Suprapubic skin (tissue), 4 donors: ENCODE measurements at regions not wholly inside any gene's neighbourhood (a gene's known extent, or its start where the extent isn't known, plus 50 kb on each side); places are given as distances from the start of the nearest gene placed in this dataset.
"Not testable (repeated sequence)": the region's sequence is repeated elsewhere in the genome, so short reads cannot be mapped to it uniquely, and the experiment has no call there.

Experiments
- DNase-seq, 2 donors: peaks; one replicate each; pipeline ENCODE4 v3.0.0-alpha.2; 2019; ENCODE audit warnings: low spot score in 2 of 2
- H3K27ac ChIP-seq: fragments of 200-600 bp; sonication (generic); one replicate; pipeline ENCODE4 v1.5.1; 2019
- H3K27me3 ChIP-seq: fragments of 200-600 bp; sonication (generic); one replicate; pipeline ENCODE4 v1.5.1; 2019
- H3K36me3 ChIP-seq: fragments of 200-600 bp; sonication (generic); one replicate; pipeline ENCODE4 v1.5.1; 2019
- H3K4me1 ChIP-seq: fragments of 200-600 bp; sonication (generic); one replicate; pipeline ENCODE4 v1.5.1; 2019
- H3K4me3 ChIP-seq: fragments of 200-600 bp; sonication (generic); one replicate; pipeline ENCODE4 v1.5.1; 2019; ENCODE audit warnings: mild to moderate bottlenecking
- H3K9me3 ChIP-seq: fragments of 200-600 bp; sonication (generic); one replicate; pipeline ENCODE4 v1.5.1; 2019
- EP300 ChIP-seq: sonication (generic); formaldehyde crosslinking; IDR thresholded peaks from one replicate; pipeline ENCODE4 v1.6.1; 2017; ENCODE audit warnings: antibody characterized with exemption
- POLR2A ChIP-seq, 2 donors: fragments of 450-650 bp; IDR thresholded peaks; one replicate each; pipeline ENCODE4 v1.6.1; 2017; ENCODE audit warnings: antibody characterized with exemption in 2 of 2, mild to moderate bottlenecking in 2 of 2, moderate library complexity in 2 of 2
- POLR2AphosphoS5 ChIP-seq, 3 donors: sonication (generic); formaldehyde crosslinking; IDR thresholded peaks; one replicate each; pipeline ENCODE4 v1.6.1; 2017; ENCODE audit warnings: antibody characterized with exemption in 3 of 3
- WGBS: methylation state at CpG from one replicate; pipeline ENCODE4 v1.1.5; 2018; 5-methylcytosine and 5-hydroxymethylcytosine counted together
- TF ChIP-seq, protein P1 (sequence below), 2 donors: fragments of 200-600 bp in 1 of 2; fragments of 450-650 bp in 1 of 2; sonication (generic) in 1 of 2; IDR thresholded peaks; one replicate each; pipeline ENCODE4 v1.5.1; 2016 to 2019; ENCODE audit warnings: antibody characterized with exemption in 2 of 2, mild to moderate bottlenecking in 1 of 2, moderate library complexity in 1 of 2

DNA sequence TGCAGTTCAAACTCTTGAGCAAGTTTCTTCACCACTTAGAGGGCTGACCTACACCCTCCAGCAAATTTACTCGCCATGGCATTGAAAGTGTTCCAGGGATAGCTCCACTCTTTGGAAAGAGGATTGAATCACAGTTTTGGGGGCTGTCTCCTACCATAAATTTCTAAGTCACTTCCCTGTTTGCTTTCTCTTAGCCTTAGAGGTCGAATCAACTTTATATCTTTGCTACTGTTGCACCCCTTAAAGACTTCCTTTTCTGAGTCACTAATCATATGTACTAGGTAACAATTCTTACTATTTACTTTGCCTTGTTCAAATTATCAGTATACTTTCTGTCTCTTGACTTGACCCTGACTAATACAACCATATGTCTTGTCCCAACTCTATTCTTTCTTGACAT is 1151.8 kb upstream of the ALCAM start:
- Histone ChIP-seq H3K27ac (no peak overlapping the region), H3K4me1 (no peaks in the 10 kb centered on the region), H3K36me3 (no peaks in the 10 kb centered on the region), H3K4me3 (no peak overlapping the region), H3K9me3 (no peaks in the 10 kb centered on the region), H3K27me3 (no peaks in the 10 kb centered on the region)
- no peak for TF ChIP-seq POLR2A (IDR thresholded peaks at IDR 0.05)
- TF ChIP-seq, protein P1, sequence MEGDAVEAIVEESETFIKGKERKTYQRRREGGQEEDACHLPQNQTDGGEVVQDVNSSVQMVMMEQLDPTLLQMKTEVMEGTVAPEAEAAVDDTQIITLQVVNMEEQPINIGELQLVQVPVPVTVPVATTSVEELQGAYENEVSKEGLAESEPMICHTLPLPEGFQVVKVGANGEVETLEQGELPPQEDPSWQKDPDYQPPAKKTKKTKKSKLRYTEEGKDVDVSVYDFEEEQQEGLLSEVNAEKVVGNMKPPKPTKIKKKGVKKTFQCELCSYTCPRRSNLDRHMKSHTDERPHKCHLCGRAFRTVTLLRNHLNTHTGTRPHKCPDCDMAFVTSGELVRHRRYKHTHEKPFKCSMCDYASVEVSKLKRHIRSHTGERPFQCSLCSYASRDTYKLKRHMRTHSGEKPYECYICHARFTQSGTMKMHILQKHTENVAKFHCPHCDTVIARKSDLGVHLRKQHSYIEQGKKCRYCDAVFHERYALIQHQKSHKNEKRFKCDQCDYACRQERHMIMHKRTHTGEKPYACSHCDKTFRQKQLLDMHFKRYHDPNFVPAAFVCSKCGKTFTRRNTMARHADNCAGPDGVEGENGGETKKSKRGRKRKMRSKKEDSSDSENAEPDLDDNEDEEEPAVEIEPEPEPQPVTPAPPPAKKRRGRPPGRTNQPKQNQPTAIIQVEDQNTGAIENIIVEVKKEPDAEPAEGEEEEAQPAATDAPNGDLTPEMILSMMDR (IDR thresholded peaks at IDR 0.05): no peak
- no peak for DNase-seq
- WGBS: 50% methylated on average over 2 of the region's 2 CpGs

DNA sequence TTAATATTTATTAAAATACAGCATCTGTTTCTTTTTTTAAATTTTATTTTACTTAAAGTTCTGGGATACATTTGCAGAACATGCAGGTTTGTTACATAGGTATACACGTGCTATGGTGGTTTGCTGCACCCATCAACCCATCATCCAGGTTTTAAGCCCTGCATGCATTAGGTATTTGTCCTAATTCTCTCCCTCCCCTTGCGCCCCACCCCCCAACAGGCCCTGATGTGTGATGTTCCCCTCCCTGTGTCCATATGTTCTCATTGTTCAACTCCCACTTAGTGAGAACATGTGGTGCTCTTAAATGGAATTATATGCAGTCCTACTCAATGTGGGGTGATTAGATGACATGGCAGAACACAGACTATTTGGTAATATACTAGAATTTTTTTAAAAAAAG is 1147.7 kb upstream of the ALCAM start:
- not testable (repeated sequence) for H3K4me3 ChIP-seq, H3K4me1 ChIP-seq, H3K9me3 ChIP-seq, H3K27me3 ChIP-seq, H3K36me3 ChIP-seq, DNase-seq, H3K27ac ChIP-seq
- 86% methylated on average over 2 of the region's 2 CpGs for WGBS

DNA sequence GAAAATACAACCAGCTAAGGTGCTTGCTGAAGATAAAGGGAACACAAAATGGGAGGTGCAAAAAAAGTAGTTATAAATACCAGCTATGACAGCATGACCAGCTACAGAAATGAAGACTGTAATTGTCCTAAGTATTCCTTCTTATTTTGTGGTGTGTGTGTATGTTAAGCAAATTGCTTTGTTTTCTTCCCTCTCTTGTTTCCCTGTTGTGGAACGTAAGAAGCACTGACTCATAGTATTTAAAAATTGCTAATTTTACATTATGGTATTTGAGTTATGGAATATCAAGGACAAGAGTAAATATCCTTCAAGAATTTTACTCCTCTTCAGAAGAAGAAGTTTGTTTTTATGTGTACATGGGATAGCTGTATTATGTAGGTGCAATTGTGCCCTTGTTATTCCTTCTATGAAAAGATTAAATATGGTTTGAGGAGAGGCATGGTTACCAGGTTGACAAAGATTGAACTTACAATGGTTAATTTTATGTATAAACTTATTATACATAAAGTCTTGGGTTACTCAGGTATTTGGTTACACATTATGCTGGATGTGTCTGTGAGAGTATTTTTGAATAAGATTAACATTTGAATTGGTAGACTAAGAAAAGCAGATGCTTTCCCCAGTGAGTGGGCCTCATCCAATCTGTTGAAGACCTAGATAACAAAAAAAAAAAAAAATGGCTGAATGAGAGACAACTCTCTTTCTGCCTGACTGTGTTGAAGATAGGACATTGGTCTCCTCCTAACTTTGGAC is 1132.1 kb upstream of the ALCAM start:
- WGBS: 79% methylated on average over 1 of the region's 1 CpG
- H3K4me3 ChIP-seq: no peak overlapping the region
- TF ChIP-seq EP300: no peak
- TF ChIP-seq, protein P1 (IDR thresholded peaks at IDR 0.05): no peak
- no peak for TF ChIP-seq POLR2AphosphoS5 (IDR thresholded peaks at IDR 0.05)
- TF ChIP-seq POLR2A (IDR thresholded peaks at IDR 0.05): no peak

DNA sequence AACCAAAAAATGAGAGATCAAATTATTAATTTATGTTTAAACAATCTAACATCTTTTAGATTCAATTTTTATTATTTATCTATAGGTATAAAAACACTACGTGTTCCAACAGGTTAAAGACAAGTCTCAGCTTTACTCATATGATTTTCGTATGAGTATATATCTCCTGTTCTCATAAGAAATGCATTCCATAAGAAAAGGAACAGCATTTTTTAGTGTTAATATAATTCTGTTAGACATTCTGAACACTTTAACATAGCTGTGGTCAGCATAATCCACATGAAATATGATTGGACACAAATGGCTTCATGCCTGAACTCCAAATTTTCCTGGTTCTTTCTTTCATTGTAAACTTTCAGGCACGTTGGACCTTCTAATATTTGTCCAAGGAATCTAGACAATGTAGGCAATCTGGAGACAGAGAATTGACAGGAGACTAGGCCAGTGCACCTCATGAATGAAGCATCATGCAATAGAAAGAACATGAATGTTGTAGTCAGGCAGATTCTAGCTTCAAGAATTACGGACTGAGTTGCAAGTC is 1122.0 kb upstream of the ALCAM start:
- no peak overlapping the region for H3K4me3 ChIP-seq
- TF ChIP-seq, protein P1 (IDR thresholded peaks at IDR 0.05): no peak
- TF ChIP-seq EP300 (no peak), POLR2AphosphoS5 (IDR thresholded peaks at IDR 0.05) (no peak), POLR2A (IDR thresholded peaks at IDR 0.05) (no peak)
- no peaks in the 10 kb centered on the region for H3K4me1 ChIP-seq
- no peak overlapping the region for H3K27ac ChIP-seq
- no peaks in the 10 kb centered on the region for H3K36me3 ChIP-seq
- no peaks in the 10 kb centered on the region for H3K27me3 ChIP-seq
- WGBS: 44% methylated on average over 4 of the region's 4 CpGs
- no peak for DNase-seq
- peaks cover 7% of the 10 kb centered on the region for H3K9me3 ChIP-seq

More for the DNA sequence above, 1132.1 kb upstream of the ALCAM start:
- no peak for DNase-seq
- H3K4me1 ChIP-seq: no peaks in the 10 kb centered on the region
- no peaks in the 10 kb centered on the region for H3K36me3 ChIP-seq
- H3K27me3 ChIP-seq: no peaks in the 10 kb centered on the region
- no peak overlapping the region for H3K27ac ChIP-seq
- H3K9me3 ChIP-seq: no peaks in the 10 kb centered on the region

DNA sequence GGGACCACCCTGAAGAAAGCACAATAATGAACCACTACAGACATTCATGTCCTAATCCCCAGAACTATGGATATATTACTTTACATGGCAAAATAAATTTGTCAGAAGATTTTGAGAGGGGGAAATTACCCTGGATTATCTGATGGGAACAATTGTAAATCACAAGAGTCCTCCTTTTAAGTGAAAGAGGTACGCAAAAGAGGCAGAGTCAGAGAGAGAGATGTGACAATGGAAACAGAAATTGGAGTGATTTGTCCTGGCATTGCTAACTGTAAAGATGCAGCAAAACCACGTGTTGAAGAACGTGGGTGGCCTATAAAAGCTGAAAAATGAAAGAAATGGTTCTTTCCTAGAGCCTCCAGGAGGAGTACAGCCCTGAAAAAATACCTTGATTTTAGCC is 1121.4 kb upstream of the ALCAM start:
- no peaks in the 10 kb centered on the region for H3K4me1 ChIP-seq
- 36% methylated on average over 3 of the region's 3 CpGs for WGBS
- H3K9me3 ChIP-seq: peaks cover 7% of the 10 kb centered on the region
- DNase-seq: no peak
- TF ChIP-seq, protein P1 (IDR thresholded peaks at IDR 0.05): no peak
- TF ChIP-seq EP300: no peak
- no peak for TF ChIP-seq POLR2A (IDR thresholded peaks at IDR 0.05)
- no peak for TF ChIP-seq POLR2AphosphoS5 (IDR thresholded peaks at IDR 0.05)
- no peak overlapping the region for H3K4me3 ChIP-seq
- H3K27ac ChIP-seq: no peak overlapping the region
- H3K27me3 ChIP-seq: no peaks in the 10 kb centered on the region
- no peaks in the 10 kb centered on the region for H3K36me3 ChIP-seq

DNA sequence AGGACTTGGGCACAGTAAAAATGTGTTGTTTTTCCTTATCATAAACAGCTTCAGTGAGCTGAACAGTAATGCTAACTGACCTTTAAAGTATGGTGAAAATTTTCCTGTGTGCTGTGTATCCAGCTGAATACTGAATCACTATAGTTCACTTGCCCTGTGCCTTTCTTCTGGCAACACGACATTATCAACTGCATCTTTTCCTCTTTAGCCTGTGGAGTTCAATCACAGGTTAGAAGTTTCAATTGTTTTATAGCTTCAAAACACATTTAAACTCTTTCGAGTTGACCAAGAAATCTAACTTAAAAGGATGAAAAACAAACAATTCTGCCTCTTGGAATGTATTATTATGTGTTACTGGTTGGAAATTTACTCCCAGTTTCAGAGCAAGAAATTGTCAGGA is 1120.7 kb upstream of the ALCAM start:
- 28% methylated on average over 2 of the region's 2 CpGs for WGBS
- Histone ChIP-seq H3K36me3 (no peaks in the 10 kb centered on the region), H3K27me3 (no peaks in the 10 kb centered on the region), H3K9me3 (peaks cover 7% of the 10 kb centered on the region), H3K27ac (no peak overlapping the region), H3K4me3 (no peak overlapping the region), H3K4me1 (no peaks in the 10 kb centered on the region)
- TF ChIP-seq, protein P1 (IDR thresholded peaks at IDR 0.05): no peak
- TF ChIP-seq EP300: no peak
- TF ChIP-seq POLR2AphosphoS5 (IDR thresholded peaks at IDR 0.05): no peak
- no peak for TF ChIP-seq POLR2A (IDR thresholded peaks at IDR 0.05)
- DNase-seq: no peak
